SK-N-SH treated with all-trans-retinoic acid at 6 μM for 48 hours (cell line): ENCODE measurements at regions not wholly inside any gene's neighbourhood (a gene's known extent, or its start where the extent isn't known, plus 50 kb on each side); places are given as distances from the start of the nearest gene placed in this dataset.

ENCODE experiments used
- ATAC-seq: fragments of 200-7000 bp; cut with Tn5 transposase; 3 replicates; pipeline ENCODE4 v1.9.1; 2020; ENCODE audit warnings: mild to moderate bottlenecking, moderate library complexity
- ARNTL ChIP-seq: fragments of 450-650 bp; formaldehyde crosslinking; IDR thresholded peaks from 2 replicates; pipeline ENCODE4 v1.5.0; 2020; ENCODE audit warnings: low read depth, mild to moderate bottlenecking, moderate library complexity, borderline replicate concordance
- BACH2 ChIP-seq: fragments of 250-450 bp; sonication (Bioruptor Pico); IDR thresholded peaks from 2 replicates; pipeline ENCODE4 v1.9.0; 2021; ENCODE audit warnings: mild to moderate bottlenecking, borderline replicate concordance
- CREB5 ChIP-seq: fragments of 250-450 bp; sonication (Bioruptor Pico); IDR thresholded peaks from 2 replicates; pipeline ENCODE4 v1.5.1; 2020; ENCODE audit warnings: low read depth, mild to moderate bottlenecking, moderate library complexity
- CSDC2 ChIP-seq: fragments of 250-450 bp; sonication (Bioruptor Pico); IDR thresholded peaks from 2 replicates; pipeline ENCODE4 v1.5.0; 2020; ENCODE audit warnings: mild to moderate bottlenecking, moderate library complexity
- CSRNP3 ChIP-seq: fragments of 250-450 bp; sonication (Bioruptor Pico); IDR thresholded peaks from 2 replicates; pipeline ENCODE4 v1.5.1; 2021; ENCODE audit warnings: mild to moderate bottlenecking, moderate library complexity
- ESRRG ChIP-seq: fragments of 250-450 bp; sonication (Bioruptor Pico); IDR thresholded peaks from 2 replicates; pipeline ENCODE4 v1.6.1; 2021; ENCODE audit warnings: mild to moderate bottlenecking
- GLIS3 ChIP-seq: fragments of 250-450 bp; sonication (Bioruptor Pico); IDR thresholded peaks from 2 replicates; pipeline ENCODE4 v1.5.0; 2020; ENCODE audit warnings: mild to moderate bottlenecking, moderate library complexity
- ISL1 ChIP-seq: fragments of 250-450 bp; sonication (Bioruptor Pico); IDR thresholded peaks from 2 replicates; pipeline ENCODE4 v2.1.2; 2022; ENCODE audit warnings: mild to moderate bottlenecking, moderate library complexity
- PATZ1 ChIP-seq: fragments of 250-450 bp; sonication (Bioruptor Pico); IDR thresholded peaks from 2 replicates; pipeline ENCODE4 v1.8.0; 2020; ENCODE audit warnings: mild to moderate bottlenecking, moderate library complexity, borderline replicate concordance
- POU6F1 ChIP-seq: fragments of 250-450 bp; sonication (Bioruptor Pico); IDR thresholded peaks from 2 replicates; pipeline ENCODE4 v1.8.0; 2021; ENCODE audit warnings: low read depth, mild to moderate bottlenecking, moderate library complexity, borderline replicate concordance
- PPARA ChIP-seq: fragments of 250-450 bp; sonication (Bioruptor Pico); IDR thresholded peaks from 2 replicates; pipeline ENCODE4 v1.5.0; 2020; ENCODE audit warnings: mild to moderate bottlenecking, borderline replicate concordance
- SNAI2 ChIP-seq: fragments of 250-450 bp; sonication (Bioruptor Pico); IDR thresholded peaks from 2 replicates; pipeline ENCODE4 v1.5.0; 2020; ENCODE audit warnings: mild to moderate bottlenecking, moderate library complexity
- TCF4 ChIP-seq: fragments of 250-450 bp; sonication (Bioruptor Pico); IDR thresholded peaks from 2 replicates; pipeline ENCODE4 v1.8.0; 2021; ENCODE audit warnings: mild to moderate bottlenecking, moderate library complexity, borderline replicate concordance
- TOX ChIP-seq: fragments of 250-450 bp; sonication (Bioruptor Pico); IDR thresholded peaks from 2 replicates; pipeline ENCODE4 v1.8.0; 2021; ENCODE audit warnings: mild to moderate bottlenecking, moderate library complexity, borderline replicate concordance
- TSHZ2 ChIP-seq: fragments of 250-450 bp; sonication (Bioruptor Pico); IDR thresholded peaks from 2 replicates; pipeline ENCODE4 v1.5.0; 2020; ENCODE audit warnings: mild to moderate bottlenecking, moderate library complexity
- ZC3H10 ChIP-seq: fragments of 250-450 bp; sonication (Bioruptor Pico); IDR thresholded peaks from 2 replicates; pipeline ENCODE4 v1.5.1; 2021; ENCODE audit warnings: mild to moderate bottlenecking, moderate library complexity
- ZNF565 ChIP-seq: fragments of 450-650 bp; formaldehyde crosslinking; conservative IDR thresholded peaks from 2 replicates; pipeline ENCODE4 v1.5.0; 2020; ENCODE audit warnings: low read depth, mild to moderate bottlenecking, moderate library complexity
- ZNF8 ChIP-seq: fragments of 450-650 bp; formaldehyde crosslinking; IDR thresholded peaks from 2 replicates; pipeline ENCODE4 v1.5.0; 2020; ENCODE audit warnings: mild to moderate bottlenecking, moderate library complexity

GRCh38 chr6:121748376-121748775 lies 312.9 kb downstream of the GJA1 start:
- ATAC-seq, result no peak
- no peak for TF ChIP-seq ZNF565 (CRISPR knock-in tag)
- no peak for TF ChIP-seq BACH2
- no peak for TF ChIP-seq ISL1 (CRISPR knock-in tag)
- no peak for TF ChIP-seq TOX (CRISPR knock-in tag)
- TF ChIP-seq PATZ1 (CRISPR knock-in tag), result no peak

- ATAC-seq, result no peak
Measured at GRCh38 chr6:121748850-121749249, 313.4 kb downstream of the GJA1 start.

GRCh38 chr6:121755485-121755884 lies 320.0 kb downstream of the GJA1 start:
- ATAC-seq, result no peak
- TF ChIP-seq ISL1 (CRISPR knock-in tag) (no peak), CREB5 (CRISPR knock-in tag) (no peak), PPARA (CRISPR knock-in tag) (no peak), ESRRG (no peak), POU6F1 (CRISPR knock-in tag) (no peak)

More at GRCh38 chr6:121748850-121749249, 313.4 kb downstream of the GJA1 start:
- TF ChIP-seq ZC3H10 (CRISPR knock-in tag), result no peak
- no peak for TF ChIP-seq CSRNP3 (CRISPR knock-in tag)

- TF ChIP-seq SNAI2 (CRISPR knock-in tag) (no peak), TCF4 (CRISPR knock-in tag) (no peak), GLIS3 (CRISPR knock-in tag) (no peak), CSRNP3 (CRISPR knock-in tag) (no peak), ESRRG (no peak), POU6F1 (CRISPR knock-in tag) (no peak), ZNF8 (CRISPR knock-in tag) (no peak), TSHZ2 (CRISPR knock-in tag) (no peak), ISL1 (CRISPR knock-in tag) (no peak), TOX (CRISPR knock-in tag) (no peak), CSDC2 (CRISPR knock-in tag) (no peak), BACH2 (no peak), ARNTL (CRISPR knock-in tag) (no peak)
- TF ChIP-seq, all 23 proteins: peak for 0
- no peak for ATAC-seq
Measured at GRCh38 chr6:121756666-121757065, 321.2 kb downstream of the GJA1 start.
